Neuronal stem cell (in vitro differentiated cells): ENCODE measurements at regions not wholly inside any gene's neighbourhood (a gene's known extent, or its start where the extent isn't known, plus 50 kb on each side); places are given as distances from the start of the nearest gene placed in this dataset.
"Not testable (repeated sequence)": the region's sequence is repeated elsewhere in the genome, so short reads cannot be mapped to it uniquely, and the experiment has no call there.

ENCODE experiments used
- DNase-seq: peaks from one replicate; pipeline ENCODE4 v3.0.0-alpha.2; 2013; ENCODE audit warnings: low spot score
- H2AFZ ChIP-seq: one replicate; pipeline ENCODE4 v1.6.1; 2013; ENCODE audit warnings: mild to moderate bottlenecking, low read length, inconsistent platforms
- H2AK5ac ChIP-seq: 2 replicates; pipeline ENCODE4 v1.6.1; 2013; ENCODE audit warnings: low read depth, mild to moderate bottlenecking, inconsistent platforms, low read length, moderate library complexity, mixed read lengths
- H2BK120ac ChIP-seq: 2 replicates; pipeline ENCODE4 v1.6.1; 2013; ENCODE audit warnings: low read depth, mild to moderate bottlenecking, inconsistent platforms, low read length, moderate library complexity, mixed read lengths
- H2BK12ac ChIP-seq: one replicate; pipeline ENCODE4 v1.6.1; 2013; ENCODE audit warnings: low read length, inconsistent platforms
- H2BK15ac ChIP-seq: 2 replicates; pipeline ENCODE4 v1.6.1; 2013; ENCODE audit warnings: mild to moderate bottlenecking, low read length, inconsistent platforms, mixed read lengths
- H2BK5ac ChIP-seq: one replicate; pipeline ENCODE4 v1.6.1; 2013; ENCODE audit warnings: inconsistent platforms, mild to moderate bottlenecking, low read length, moderate library complexity
- H3K14ac ChIP-seq: one replicate; pipeline ENCODE4 v1.6.1; 2013; ENCODE audit warnings: low read length, inconsistent platforms
- H3K18ac ChIP-seq: 2 replicates; pipeline ENCODE4 v1.6.1; 2013; ENCODE audit warnings: low read length, inconsistent platforms
- H3K23ac ChIP-seq: 2 replicates; pipeline ENCODE4 v1.6.1; 2013; ENCODE audit warnings: low read depth, mild to moderate bottlenecking, mixed read lengths, low read length, inconsistent platforms; ENCODE audit not compliant: poor library complexity
- H3K27ac ChIP-seq: replicated peaks from 3 replicates; pipeline ENCODE4 v1.5.1; 2013; ENCODE audit warnings: low read length, inconsistent platforms
- H3K27me3 ChIP-seq, 3 experiments: 2 replicates each; pipeline ENCODE4 v1.6.1; 2013; ENCODE audit warnings: low read length in 3 of 3, mild to moderate bottlenecking in 2 of 3, inconsistent platforms in 1 of 3, low read depth in 1 of 3, mixed read lengths in 1 of 3, moderate library complexity in 1 of 3; ENCODE audit not compliant: control insufficient read depth in 3 of 3, insufficient read depth in 3 of 3
- H3K36me3 ChIP-seq, 2 donors: replicated peaks in 1 of 2; 2 replicates each; pipeline ENCODE4 v1.6.1; 2013; ENCODE audit warnings: low read length in 2 of 2; ENCODE audit not compliant: control insufficient read depth in 2 of 2, insufficient read depth in 2 of 2
- H3K4ac ChIP-seq: 2 replicates; pipeline ENCODE4 v1.6.1; 2013; ENCODE audit warnings: inconsistent platforms, mild to moderate bottlenecking, low read length, moderate library complexity
- H3K4me1 ChIP-seq, 2 donors: 1 replicate in 1 of 2; 2 replicates in 1 of 2; pipeline ENCODE4 v1.6.1; 2013; ENCODE audit warnings: low read length in 2 of 2, low read depth in 1 of 2; ENCODE audit not compliant: control insufficient read depth in 2 of 2, insufficient read depth in 1 of 2
- H3K4me2 ChIP-seq: one replicate; pipeline ENCODE4 v1.6.1; 2013; ENCODE audit warnings: mild to moderate bottlenecking, low read length, inconsistent platforms; ENCODE audit not compliant: insufficient read depth, poor library complexity, severe bottlenecking
- H3K4me3 ChIP-seq, 2 donors: 2 replicates each; pipeline ENCODE4 v1.5.1; 2013; ENCODE audit warnings: low read length in 2 of 2, mild to moderate bottlenecking in 2 of 2, inconsistent platforms in 1 of 2, moderate library complexity in 1 of 2
- H3K79me1 ChIP-seq: one replicate; pipeline ENCODE4 v1.6.1; 2013; ENCODE audit warnings: low read depth, mild to moderate bottlenecking, inconsistent platforms, low read length, moderate library complexity
- H3K9ac ChIP-seq: one replicate; pipeline ENCODE4 v1.6.1; 2013; ENCODE audit warnings: mild to moderate bottlenecking, low read depth, low read length, inconsistent platforms; ENCODE audit not compliant: poor library complexity
- H3K9me3 ChIP-seq, 2 donors: replicated peaks in 1 of 2; 2 replicates each; pipeline versions ENCODE3 to v1.6.1; 2013; ENCODE audit warnings: low read length in 2 of 2, mild to moderate bottlenecking in 2 of 2, inconsistent platforms in 1 of 2, low read depth in 1 of 2, mixed read lengths in 1 of 2, moderate library complexity in 1 of 2; ENCODE audit not compliant: control insufficient read depth in 2 of 2, insufficient read depth in 1 of 2
- H4K8ac ChIP-seq: one replicate; pipeline ENCODE4 v1.6.1; 2013; ENCODE audit warnings: low read depth, mild to moderate bottlenecking, inconsistent platforms, low read length, moderate library complexity
- H4K91ac ChIP-seq: one replicate; pipeline ENCODE4 v1.6.1; 2013; ENCODE audit warnings: low read length, low read depth, mild to moderate bottlenecking, inconsistent platforms; ENCODE audit not compliant: poor library complexity
- WGBS, 2 donors: extraction: QIAGEN DNeasy Blood & Tissue Kit; methylation state at CpG; one replicate each; pipeline ENCODE4 v1.1.7; 2013; ENCODE audit warnings: missing lambda C conversion rate in 2 of 2, mixed read lengths in 1 of 2; ENCODE audit not compliant: insufficient read length in 2 of 2, insufficient replicate concordance in 1 of 2; ENCODE audit errors: extremely low coverage in 2 of 2; 5-methylcytosine and 5-hydroxymethylcytosine counted together

GRCh38 chr5:42242881-42243485 is 180.3 kb upstream of the GHR start:
- no peak overlapping the region for H4K91ac ChIP-seq
- no peak overlapping the region for H3K23ac ChIP-seq
- H3K27ac ChIP-seq, result no peak overlapping the region
- H3K4ac ChIP-seq, result no peak overlapping the region
- H2BK5ac ChIP-seq, result no peak overlapping the region
- DNase-seq, result no peak
- WGBS, 2 donors, result no CpG with 5 or more reads among the region's 5 CpGs
- no peak overlapping the region for H4K8ac ChIP-seq
- no peak overlapping the region for H2AFZ ChIP-seq
- no peaks in the 10 kb centered on the region for H3K9me3 ChIP-seq
- no peak overlapping the region for H2BK15ac ChIP-seq
- H3K36me3 ChIP-seq, result no peaks in the 10 kb centered on the region
- H3K4me1 ChIP-seq, result no peaks in the 10 kb centered on the region
- no peak overlapping the region for H3K4me2 ChIP-seq
- H3K79me1 ChIP-seq, result no peaks in the 10 kb centered on the region
- H3K14ac ChIP-seq, result no peak overlapping the region
- H2AK5ac ChIP-seq, result no peak overlapping the region
- H2BK12ac ChIP-seq, result no peak overlapping the region
- H3K4me3 ChIP-seq, result no peak overlapping the region
- H3K18ac ChIP-seq, result no peak overlapping the region
- H2BK120ac ChIP-seq, result no peak overlapping the region
- no peak overlapping the region for H3K9ac ChIP-seq
- no peaks in the 10 kb centered on the region for H3K27me3 ChIP-seq

DNA sequence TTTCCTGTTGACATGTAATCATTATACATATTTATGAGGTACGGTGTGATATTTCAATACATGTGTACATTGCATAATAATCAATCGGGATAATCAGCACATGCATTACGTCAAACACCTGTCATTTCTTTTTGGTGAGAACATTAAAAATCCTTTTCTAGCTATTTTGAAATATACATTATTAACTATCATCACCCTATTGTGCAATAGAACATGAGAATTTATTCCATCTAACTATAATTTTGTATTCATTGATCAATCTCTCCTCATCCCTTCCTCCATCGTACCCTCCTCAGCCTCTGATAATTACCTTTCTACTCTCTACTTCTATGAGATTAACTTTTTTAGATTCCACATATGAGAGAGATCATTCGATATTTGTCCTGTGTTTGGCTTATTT is 170.9 kb upstream of the GHR start:
- Histone ChIP-seq H3K9me3 (no peaks in the 10 kb centered on the region), H2BK5ac (no peak overlapping the region), H2AK5ac (no peak overlapping the region), H4K8ac (no peak overlapping the region), H3K79me1 (no peaks in the 10 kb centered on the region), H3K23ac (no peak overlapping the region), H2BK120ac (no peak overlapping the region), H2AFZ (no peak overlapping the region), H3K18ac (no peak overlapping the region), H3K14ac (no peak overlapping the region), H3K4me2 (no peak overlapping the region), H2BK15ac (no peak overlapping the region), H3K27ac (no peak overlapping the region), H4K91ac (no peak overlapping the region), H3K4me1 (no peaks in the 10 kb centered on the region), H2BK12ac (no peak overlapping the region), H3K36me3 (no peaks in the 10 kb centered on the region), H3K4me3 (no peak overlapping the region), H3K4ac (no peak overlapping the region), H3K27me3 (no peaks in the 10 kb centered on the region), H3K9ac (no peak overlapping the region)
- 100% methylated on average over 1 of the region's 5 CpGs; no CpG with 5 or more reads in 1 of the 2 donors for WGBS, 2 donors
- no peak for DNase-seq

DNA sequence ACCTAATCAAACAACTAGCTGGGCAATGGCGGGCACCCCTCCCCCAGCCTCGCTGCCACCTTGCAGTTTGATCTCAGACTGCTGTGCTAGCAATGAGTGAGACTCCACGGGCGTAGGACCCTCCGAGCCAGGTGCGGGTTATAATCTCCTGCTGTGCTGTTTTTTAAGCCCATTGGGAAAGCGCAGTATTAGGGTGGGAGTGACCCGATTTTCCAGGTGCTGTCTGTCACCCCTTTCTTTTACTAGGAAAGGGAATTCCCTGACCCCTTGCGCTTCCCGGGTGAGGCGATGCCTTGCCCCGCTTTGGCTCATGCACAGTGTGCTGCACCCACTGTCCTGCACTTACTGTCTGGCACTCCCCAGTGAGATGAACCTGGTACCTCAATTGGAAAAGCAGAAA is 163.3 kb upstream of the GHR start:
- H3K9ac ChIP-seq, H3K4me3 ChIP-seq, H2AFZ ChIP-seq, H3K4me1 ChIP-seq, H3K18ac ChIP-seq, H2AK5ac ChIP-seq, H4K91ac ChIP-seq, H3K14ac ChIP-seq, H3K4ac ChIP-seq, H3K27ac ChIP-seq, H3K27me3 ChIP-seq, H2BK120ac ChIP-seq, H3K36me3 ChIP-seq, H2BK5ac ChIP-seq, H3K79me1 ChIP-seq, H3K23ac ChIP-seq, H2BK12ac ChIP-seq, H2BK15ac ChIP-seq, H3K9me3 ChIP-seq, DNase-seq, H4K8ac ChIP-seq, H3K4me2 ChIP-seq: not testable (repeated sequence)
- WGBS, 2 donors, result no CpG with 5 or more reads among the region's 12 CpGs

DNA sequence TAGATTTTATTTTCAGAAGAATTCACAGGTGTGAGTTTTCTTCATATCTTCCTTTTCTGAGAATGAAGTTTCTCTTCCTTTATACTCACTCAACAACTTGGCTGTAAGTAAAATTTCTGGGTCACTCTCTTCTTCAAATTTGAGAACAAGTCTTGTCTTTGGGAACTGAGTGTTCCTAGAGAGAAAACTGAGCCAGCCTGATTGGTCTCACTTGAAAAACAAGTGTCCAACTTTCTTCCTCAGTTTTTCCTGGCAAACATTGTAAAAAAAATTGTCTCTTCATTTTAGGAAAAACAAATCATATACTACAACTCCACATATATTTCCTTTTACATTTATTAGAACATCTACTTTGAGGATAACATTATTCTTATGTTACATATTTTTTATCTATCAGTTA is 156.1 kb upstream of the GHR start:
- H2AFZ ChIP-seq, result no peak overlapping the region
- H3K4me2 ChIP-seq, result no peak overlapping the region
- no peak overlapping the region for H4K8ac ChIP-seq
- H4K91ac ChIP-seq, result no peak overlapping the region
- H2BK15ac ChIP-seq, result no peak overlapping the region
- H3K9ac ChIP-seq, result no peak overlapping the region
- DNase-seq, result no peak
- no peak overlapping the region for H2AK5ac ChIP-seq
- no peaks in the 10 kb centered on the region for H3K9me3 ChIP-seq
- no peaks in the 10 kb centered on the region for H3K27me3 ChIP-seq
- H3K4me1 ChIP-seq, result no peaks in the 10 kb centered on the region
- no peaks in the 10 kb centered on the region for H3K79me1 ChIP-seq
- H3K36me3 ChIP-seq, result no peaks in the 10 kb centered on the region
- no peak overlapping the region for H3K4me3 ChIP-seq
- no peak overlapping the region for H3K23ac ChIP-seq
- no peak overlapping the region for H2BK12ac ChIP-seq
- no peak overlapping the region for H2BK5ac ChIP-seq
- no peak overlapping the region for H3K14ac ChIP-seq
- H3K4ac ChIP-seq, result no peak overlapping the region
- H3K27ac ChIP-seq, result no peak overlapping the region
- H2BK120ac ChIP-seq, result no peak overlapping the region
- no peak overlapping the region for H3K18ac ChIP-seq
